ENCODE measurements at regions not wholly inside any gene's neighbourhood (a gene's known extent, or its start where the extent isn't known, plus 50 kb on each side); places are given as distances from the start of the nearest gene placed in this dataset.
"Not testable (repeated sequence)": the region's sequence is repeated elsewhere in the genome, so short reads cannot be mapped to it uniquely, and the experiment has no call there.

DNA sequence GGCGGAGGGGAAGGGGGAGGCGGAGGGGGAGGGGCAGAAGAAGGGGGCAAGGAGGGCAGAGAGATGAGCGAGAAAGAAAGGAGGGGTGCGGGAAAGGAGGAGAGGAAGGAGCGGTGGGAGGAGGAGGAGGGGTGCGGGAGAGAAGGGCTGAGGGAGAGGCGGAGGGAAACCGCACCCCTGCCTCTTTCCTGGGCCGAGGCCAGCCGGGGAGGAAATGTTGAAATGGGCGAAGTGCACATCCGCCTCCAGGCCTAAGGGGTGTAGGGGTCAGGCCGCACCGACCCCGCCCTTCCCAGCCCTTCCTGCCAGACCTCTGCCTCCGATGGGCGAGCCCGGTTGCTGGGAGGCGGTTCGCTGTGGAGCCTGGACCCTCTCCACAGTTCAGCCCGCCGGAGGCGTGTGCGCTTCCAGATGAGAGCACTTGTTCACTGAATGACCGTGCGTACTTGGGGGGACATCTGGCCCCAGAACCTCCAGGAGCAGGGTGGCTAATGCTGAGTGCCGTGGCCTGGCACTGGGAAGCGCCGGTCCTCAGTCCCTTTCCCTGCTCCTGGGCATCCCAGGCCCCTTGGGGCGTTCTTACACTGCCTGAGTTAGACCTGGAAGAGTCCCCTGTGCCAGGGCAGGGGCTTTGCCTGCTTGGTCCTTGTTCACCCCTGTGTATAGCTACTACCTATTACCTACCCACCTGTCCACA lies 110.3 kb upstream of the KLF13 start:
- in situ Hi-C loops (cut with HindIII; ENCODE audit: low sequenced_read_pairs): loop anchor here (5.0 to 10.0 kb wide), 2 partner anchors 98 to 261 kb away; no protein-coding TSS in a partner anchor

GRCh38 chr15:31217067-31217466 lies 109.6 kb upstream of the KLF13 start:
- in situ Hi-C loops (cut with HindIII; ENCODE audit: low sequenced_read_pairs): loop anchor here (5.0 to 10.0 kb wide), 2 partner anchors 98 to 260 kb away; no protein-coding TSS in a partner anchor

GRCh38 chr15:31217566-31218270 lies 108.9 kb upstream of the KLF13 start:
- in situ Hi-C loops (cut with HindIII; ENCODE audit: low sequenced_read_pairs): loop anchor here (5.0 to 10.0 kb wide), 2 partner anchors 97 to 260 kb away; no protein-coding TSS in a partner anchor

DNA sequence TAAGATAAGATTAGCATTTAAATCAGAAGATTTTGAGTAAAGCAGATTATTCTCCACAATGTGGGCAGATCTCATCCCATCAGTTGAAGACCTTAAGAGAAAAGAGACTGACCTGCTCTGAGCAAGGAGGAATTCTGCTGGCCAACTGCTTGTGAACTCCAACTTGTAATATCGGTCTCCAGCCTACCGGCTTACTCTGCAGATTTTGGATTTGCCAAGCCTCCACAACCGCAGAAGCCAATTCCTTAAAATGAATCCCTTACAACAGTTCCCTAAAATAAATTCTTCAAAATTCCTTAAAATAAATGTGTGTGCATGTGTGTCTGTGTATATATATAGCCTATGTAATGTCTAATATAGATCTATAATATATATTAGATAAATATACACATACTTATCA lies 107.4 kb upstream of the KLF13 start:
- in situ Hi-C loops (cut with HindIII; ENCODE audit: low sequenced_read_pairs): loop anchor here (5.0 to 10.0 kb wide), 2 partner anchors 96 to 258 kb away; no protein-coding TSS in a partner anchor

DNA sequence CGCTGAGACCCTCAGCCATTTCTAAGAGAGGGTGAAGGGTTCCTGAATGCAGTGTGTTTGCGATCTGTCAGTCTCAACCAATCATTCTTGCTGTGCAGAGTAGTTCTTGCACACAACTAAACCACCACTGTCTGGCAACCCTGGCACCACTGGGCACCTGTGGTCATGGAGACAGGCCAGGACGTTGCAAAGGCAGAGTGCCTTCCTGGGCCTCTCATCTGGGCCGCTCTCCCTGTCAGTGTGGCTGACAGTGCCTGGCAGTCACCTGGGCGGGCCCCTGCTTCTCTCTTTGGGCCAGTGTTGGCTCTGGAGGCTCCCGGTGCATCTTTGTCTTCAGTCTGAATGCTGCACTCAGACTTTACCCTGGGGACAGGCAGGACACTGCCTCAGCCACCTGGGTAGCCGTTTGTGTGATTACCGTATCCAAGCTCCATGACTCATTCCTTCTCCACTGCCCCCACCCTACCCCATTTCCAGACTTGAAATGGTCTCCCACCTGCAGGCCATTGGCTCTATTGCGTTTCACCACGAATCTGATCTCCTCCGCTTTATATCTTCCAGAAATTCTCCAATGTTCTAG lies 104.6 kb upstream of the KLF13 start:
- in situ Hi-C loops (cut with HindIII; ENCODE audit: low sequenced_read_pairs): no loop called here

DNA sequence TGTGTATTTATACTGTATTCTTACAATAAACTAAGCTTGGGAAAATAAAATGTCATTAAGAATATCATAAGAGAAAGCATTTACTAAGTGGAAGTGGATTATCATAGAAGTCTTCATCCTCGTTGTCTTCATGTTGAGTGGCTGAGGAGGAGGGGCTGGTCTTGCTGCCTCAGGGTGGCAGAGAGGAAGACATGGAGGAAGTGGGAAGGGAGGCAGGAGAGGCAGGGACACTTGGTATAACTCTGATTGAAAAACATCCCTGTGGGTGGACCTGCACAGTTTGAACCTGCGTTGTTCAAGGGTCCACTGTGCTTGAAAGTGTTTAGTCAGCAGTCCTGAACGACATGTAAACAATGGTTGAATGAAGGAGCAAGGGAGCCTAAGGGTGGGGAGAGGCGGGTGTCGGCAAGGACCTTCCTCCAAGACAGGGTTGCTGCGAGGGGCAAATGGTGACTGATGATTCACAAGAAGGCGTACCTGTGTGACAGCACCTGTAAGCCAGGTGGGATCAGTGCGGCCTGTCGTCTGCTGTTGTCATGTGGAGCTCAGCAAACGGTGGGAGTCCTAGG lies 103.8 kb upstream of the KLF13 start:
- in situ Hi-C loops (cut with HindIII; ENCODE audit: low sequenced_read_pairs): no loop called here

- in situ Hi-C loops (cut with HindIII; ENCODE audit: low sequenced_read_pairs): no loop called here
These were observed 102.9 kb upstream of the KLF13 start for GRCh38 chr15:31223478-31224350.

DNA sequence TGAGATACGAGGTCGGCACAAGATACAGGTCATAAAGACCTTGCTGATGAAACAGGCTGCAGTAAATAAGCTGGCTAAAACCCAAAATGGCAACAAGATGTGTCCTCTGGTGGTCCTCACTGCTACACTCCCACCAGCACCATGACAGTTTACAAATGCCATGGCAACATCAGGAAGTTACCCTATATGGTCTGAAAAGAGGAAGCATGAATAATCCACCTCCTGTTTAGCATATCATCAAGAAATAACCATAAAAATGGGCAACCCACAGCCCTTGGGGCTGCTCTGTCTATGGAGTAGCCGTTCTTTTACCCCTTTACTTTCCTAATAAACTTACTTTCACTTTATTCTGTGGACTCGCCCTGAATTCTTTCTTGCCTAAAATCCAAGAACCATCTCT lies 102.0 kb upstream of the KLF13 start:
- in situ Hi-C loops (cut with HindIII; ENCODE audit: low sequenced_read_pairs): not testable (repeated sequence)

DNA sequence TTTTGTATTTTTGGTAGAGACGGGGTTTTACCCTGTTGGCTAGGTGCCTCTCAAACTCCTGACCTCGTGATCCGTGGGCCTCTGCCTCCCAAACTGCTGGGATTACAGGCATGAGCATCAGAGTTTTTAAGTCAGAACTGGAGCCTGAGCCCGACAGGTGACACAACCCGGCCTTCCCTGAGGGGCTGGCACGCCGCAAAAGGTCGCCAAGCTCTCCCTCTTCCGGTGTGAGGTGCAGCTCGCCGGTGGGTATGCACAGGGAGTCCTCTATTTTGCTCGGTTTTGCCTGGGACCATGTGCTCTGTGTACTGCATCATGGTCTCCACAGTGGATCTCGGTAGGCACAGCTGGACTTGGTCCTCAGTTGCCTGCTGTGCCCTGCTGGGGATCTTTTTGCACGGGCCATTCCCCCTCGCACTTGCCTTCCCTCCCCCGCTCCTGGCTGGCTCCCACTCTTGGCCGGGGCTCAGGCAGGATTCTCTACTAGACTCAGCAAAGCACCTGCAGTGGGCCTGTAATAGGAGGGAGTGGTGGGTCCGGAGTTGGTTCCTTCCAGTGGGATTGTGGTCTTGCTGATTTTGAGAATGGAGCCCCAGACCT lies 101.2 kb upstream of the KLF13 start:
- in situ Hi-C loops (cut with HindIII; ENCODE audit: low sequenced_read_pairs): no loop called here

- in situ Hi-C loops (cut with HindIII; ENCODE audit: low sequenced_read_pairs): no loop called here
These were observed 100.6 kb upstream of the KLF13 start for GRCh38 chr15:31226021-31226420.

DNA sequence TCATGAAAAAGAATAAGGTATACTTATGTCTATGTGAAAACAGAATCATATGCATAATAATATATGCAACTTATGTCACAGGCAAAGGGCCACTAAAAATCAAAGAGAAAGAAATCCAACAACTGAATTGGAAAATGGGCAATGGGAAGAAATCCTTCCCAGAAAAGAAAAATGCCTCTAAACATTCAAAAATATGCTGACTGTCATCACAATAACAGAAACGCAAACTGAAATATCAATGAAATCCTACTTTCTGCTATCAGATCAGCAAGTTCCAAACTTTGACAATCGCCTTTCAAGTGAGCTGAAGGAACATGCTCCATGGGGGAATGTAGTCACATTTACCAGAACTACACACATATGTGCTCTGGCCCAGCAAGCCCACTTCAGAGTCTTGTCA lies 99.4 kb upstream of the KLF13 start:
- in situ Hi-C loops (cut with HindIII; ENCODE audit: low sequenced_read_pairs): no loop called here

DNA sequence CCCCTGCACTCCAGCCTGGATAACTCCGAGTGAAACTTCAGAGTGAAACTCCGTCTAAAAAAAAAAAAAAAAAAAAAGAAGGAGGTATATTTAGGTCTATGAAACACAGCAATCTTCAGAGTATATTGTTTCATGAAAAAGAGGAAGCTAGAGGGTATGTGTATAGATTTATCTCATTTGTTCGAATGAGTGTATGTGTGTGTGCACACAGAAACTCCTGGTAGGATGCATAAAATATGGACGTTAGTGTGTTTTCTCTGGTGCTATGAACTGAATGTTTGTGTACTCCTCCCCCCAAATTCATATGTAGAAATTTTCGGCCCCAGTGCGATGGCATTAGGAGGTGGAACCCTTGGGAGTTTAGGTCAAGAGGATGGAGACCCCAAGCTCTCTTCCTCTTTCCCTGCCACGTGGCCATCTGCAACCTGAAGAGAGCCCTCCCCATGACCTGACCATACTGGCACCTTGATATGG lies 98.6 kb upstream of the KLF13 start:
- in situ Hi-C loops (cut with HindIII; ENCODE audit: low sequenced_read_pairs): no loop called here

- in situ Hi-C loops (cut with HindIII; ENCODE audit: low sequenced_read_pairs): no loop called here
These were observed 97.4 kb upstream of the KLF13 start for GRCh38 chr15:31228980-31229826.

GRCh38 chr15:31230630-31231485 lies 95.8 kb upstream of the KLF13 start:
- in situ Hi-C loops (cut with HindIII; ENCODE audit: low sequenced_read_pairs): no loop called here

GRCh38 chr15:31234815-31235214 lies 91.8 kb upstream of the KLF13 start:
- in situ Hi-C loops (cut with HindIII; ENCODE audit: low sequenced_read_pairs): no loop called here

DNA sequence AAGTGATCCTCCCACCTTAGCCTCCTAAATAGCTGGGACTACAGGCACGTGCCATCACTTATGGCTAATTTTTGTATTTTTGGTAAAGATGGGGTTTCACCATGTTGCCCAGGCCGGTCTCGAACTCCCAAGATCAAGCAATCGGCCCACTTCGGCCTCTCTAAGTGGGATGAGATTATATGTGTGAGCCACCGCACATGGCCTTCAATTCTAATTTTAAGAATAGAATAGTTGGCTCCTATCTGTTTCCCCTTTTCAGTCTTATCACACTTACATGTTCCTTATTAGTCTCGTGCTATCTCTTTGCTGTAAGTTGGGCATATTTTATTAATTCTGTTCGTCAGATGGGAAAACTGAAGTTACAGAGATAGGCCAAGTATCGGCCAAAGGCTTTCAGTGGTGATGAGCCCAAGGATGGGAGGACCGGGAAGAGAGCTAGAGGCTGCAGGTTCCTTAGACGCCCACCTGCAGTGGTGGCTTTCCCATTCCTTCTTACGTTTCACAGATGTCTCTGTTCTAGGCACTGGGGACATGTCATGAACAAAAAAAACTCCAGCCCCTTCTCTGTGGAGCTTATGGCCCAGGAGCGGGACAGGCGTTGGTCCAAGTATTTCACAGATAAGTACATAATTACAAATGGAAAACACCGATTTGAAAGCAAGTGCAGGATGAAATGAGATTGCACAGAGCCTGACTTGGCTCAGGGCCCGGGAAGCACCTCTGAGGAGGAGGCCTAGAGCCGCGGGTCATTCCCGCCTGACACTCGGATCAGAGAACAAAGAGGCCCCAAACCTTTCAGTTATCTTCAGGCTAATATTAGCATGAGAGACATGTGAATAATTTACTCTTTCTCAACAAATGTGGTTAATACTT lies 91.1 kb upstream of the KLF13 start:
- in situ Hi-C loops (cut with HindIII; ENCODE audit: low sequenced_read_pairs): no loop called here

All from endothelial cell of hepatic sinusoid (primary cell).